Stimulated activated memory B cell treated with anti-CD40 and anti-IgM and Interleukin-4, amounts not matched to agents 10 μg/mL and 1 μg/mL and 100 μg/mL, for 72 hours (primary cell): ENCODE measurements at regions not wholly inside any gene's neighbourhood (a gene's known extent, or its start where the extent isn't known, plus 50 kb on each side); places are given as distances from the start of the nearest gene placed in this dataset.
A peak's percentile ranks its signal among the peaks of the same experiment; 100 is the strongest.

ENCODE experiments used
- ATAC-seq: fragments of 150-1000 bp; cut with Tn5 transposase; 2 replicates; pipeline ENCODE4 v1.10.0; 2021
- H3K27ac Mint-ChIP-seq: one replicate; pipeline ENCODE4 v1.8.0; 2022; ENCODE audit warnings: mild to moderate bottlenecking, mixed read lengths
- H3K27me3 Mint-ChIP-seq: one replicate; pipeline ENCODE4 v1.8.0; 2022; ENCODE audit warnings: mixed read lengths
- H3K36me3 Mint-ChIP-seq: one replicate; pipeline ENCODE4 v1.8.0; 2022; ENCODE audit warnings: mixed read lengths
- H3K4me1 Mint-ChIP-seq: one replicate; pipeline ENCODE4 v1.8.0; 2022; ENCODE audit warnings: mixed read lengths
- H3K4me3 Mint-ChIP-seq: one replicate; pipeline ENCODE4 v1.8.0; 2022; ENCODE audit warnings: mild to moderate bottlenecking, moderate library complexity, mixed read lengths
- H3K9me3 Mint-ChIP-seq: one replicate; pipeline ENCODE4 v1.8.0; 2022; ENCODE audit warnings: mixed read lengths

GRCh38 chr12:69065775-69066174 is 132.8 kb upstream of the CPM start:
- H3K27me3 Mint-ChIP-seq: no peaks in the 10 kb centered on the region
- H3K4me1 Mint-ChIP-seq: no peaks in the 10 kb centered on the region
- H3K4me3 Mint-ChIP-seq: no peak overlapping the region

DNA sequence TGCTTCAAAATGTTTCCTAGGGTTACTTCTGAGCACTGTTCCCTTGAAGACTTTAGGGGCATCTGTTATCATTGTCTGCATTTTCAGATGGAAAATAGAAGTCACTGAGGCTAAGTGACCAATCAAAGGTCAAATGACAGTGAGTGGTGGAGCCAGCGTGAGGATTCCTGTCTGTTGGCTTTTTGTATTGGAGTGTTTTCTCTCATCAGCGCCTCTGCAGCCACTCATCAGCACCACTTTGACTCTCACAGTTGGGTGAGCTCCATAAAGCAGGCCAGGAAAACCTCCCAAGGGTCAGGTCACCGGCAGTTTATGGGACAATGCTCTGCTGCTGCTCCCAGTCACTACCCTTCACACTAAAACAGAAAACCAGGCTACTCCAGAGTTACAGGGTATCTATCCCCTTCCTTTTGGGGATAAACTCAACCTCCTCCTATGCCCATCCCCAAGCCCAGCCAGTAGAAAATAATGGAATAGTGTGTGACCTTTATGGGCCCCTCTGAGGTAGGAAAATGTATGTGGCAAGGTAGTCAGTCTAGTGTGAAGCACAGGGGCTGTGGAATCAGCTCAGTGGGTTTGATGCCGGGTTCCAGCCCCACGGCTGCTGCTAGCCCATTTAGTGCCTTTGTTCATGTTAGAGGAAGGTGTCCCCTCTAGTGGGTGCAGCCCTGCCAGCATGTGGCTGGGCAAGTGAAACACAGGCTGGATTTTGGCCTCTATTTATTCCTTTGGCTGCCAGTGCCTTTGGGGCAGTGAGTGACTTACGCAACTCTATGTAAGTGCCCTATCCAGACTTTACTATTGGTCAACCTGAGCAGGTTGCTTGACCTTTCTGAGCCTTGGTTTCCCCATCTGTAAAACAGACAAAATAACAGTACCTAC is 133.8 kb upstream of the CPM start:
- Mint-ChIP-seq H3K9me3 (no peaks in the 10 kb centered on the region), H3K4me1 (no peaks in the 10 kb centered on the region), H3K27me3 (no peaks in the 10 kb centered on the region), H3K27ac (no peak overlapping the region), H3K4me3 (no peak overlapping the region), H3K36me3 (no peaks in the 10 kb centered on the region)
- ATAC-seq: no peak

More at GRCh38 chr12:69065775-69066174, 132.8 kb upstream of the CPM start:
- ATAC-seq: no peak
- no peaks in the 10 kb centered on the region for H3K9me3 Mint-ChIP-seq
- no peaks in the 10 kb centered on the region for H3K36me3 Mint-ChIP-seq
- no peak overlapping the region for H3K27ac Mint-ChIP-seq

- no peak for ATAC-seq
- Mint-ChIP-seq H3K36me3 (no peaks in the 10 kb centered on the region), H3K4me3 (no peak overlapping the region), H3K4me1 (no peaks in the 10 kb centered on the region), H3K9me3 (no peaks in the 10 kb centered on the region), H3K27me3 (no peaks in the 10 kb centered on the region), H3K27ac (no peak overlapping the region)
Observed at GRCh38 chr12:69067713-69068112, 134.7 kb upstream of the CPM start.

GRCh38 chr12:69068448-69068847 is 135.5 kb upstream of the CPM start:
- Mint-ChIP-seq H3K27me3 (peaks cover 6% of the 10 kb centered on the region), H3K9me3 (no peaks in the 10 kb centered on the region), H3K36me3 (no peaks in the 10 kb centered on the region), H3K27ac (no peak overlapping the region), H3K4me3 (no peak overlapping the region), H3K4me1 (no peaks in the 10 kb centered on the region)
- ATAC-seq: peak; percentile 25

GRCh38 chr12:69069479-69069878 is 136.5 kb upstream of the CPM start:
- Mint-ChIP-seq H3K9me3 (no peaks in the 10 kb centered on the region), H3K27me3 (peaks cover 15% of the 10 kb centered on the region), H3K4me1 (no peaks in the 10 kb centered on the region), H3K36me3 (no peaks in the 10 kb centered on the region), H3K27ac (no peak overlapping the region), H3K4me3 (no peak overlapping the region)
- ATAC-seq: no peak

DNA sequence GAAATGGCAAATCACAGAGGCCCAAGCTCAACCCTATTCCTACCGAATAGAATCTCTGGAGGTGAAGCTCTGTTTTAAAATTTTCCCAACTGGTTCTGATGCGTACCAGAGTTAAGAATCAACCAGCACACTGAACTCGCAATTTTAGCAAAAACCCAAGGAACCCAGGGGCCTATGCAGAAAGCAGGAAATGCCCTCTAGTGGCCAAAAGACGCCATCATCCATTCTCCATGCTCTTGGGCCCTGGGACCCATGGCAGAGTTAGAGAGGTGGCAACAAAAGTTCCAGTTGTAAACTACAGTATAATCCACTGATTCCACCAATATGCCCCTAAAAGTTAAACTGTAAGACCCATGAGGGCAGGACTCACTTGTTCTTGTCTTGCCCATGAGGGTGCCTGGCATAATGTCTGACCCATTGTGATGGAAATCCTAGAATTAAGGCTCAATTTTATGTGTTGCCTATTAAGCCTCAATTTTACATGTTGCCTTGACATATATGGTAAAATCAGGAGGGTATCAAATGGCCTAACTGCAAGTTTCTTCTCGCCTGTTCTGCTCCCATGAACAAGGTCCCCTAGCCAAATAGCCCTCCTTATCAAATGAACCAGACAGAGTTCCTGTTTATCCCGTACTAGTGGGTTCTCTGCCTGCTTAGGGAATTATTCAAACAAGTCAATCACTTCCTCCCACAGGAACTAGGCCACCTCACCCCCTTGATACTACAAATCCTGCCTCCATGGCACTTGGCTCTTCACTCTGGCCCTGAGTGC is 137.5 kb upstream of the CPM start:
- Mint-ChIP-seq H3K36me3 (no peaks in the 10 kb centered on the region), H3K9me3 (no peaks in the 10 kb centered on the region), H3K27me3 (peaks cover 15% of the 10 kb centered on the region), H3K4me3 (no peak overlapping the region), H3K4me1 (no peaks in the 10 kb centered on the region), H3K27ac (no peak overlapping the region)
- peak; percentile 82 for ATAC-seq

DNA sequence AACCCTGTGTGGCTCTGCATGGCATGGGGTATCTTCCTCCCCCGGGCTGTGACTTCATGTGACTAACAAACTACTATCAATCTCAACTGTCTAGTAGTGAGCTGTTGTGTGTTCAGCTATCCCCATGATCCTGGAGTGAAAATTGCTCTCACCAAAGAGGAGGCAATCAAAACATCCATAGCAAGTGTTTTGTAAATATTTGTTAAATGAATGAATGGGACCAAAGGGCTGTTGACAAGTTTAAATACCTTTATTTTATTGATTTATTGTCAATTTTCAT is 138.1 kb upstream of the CPM start:
- Mint-ChIP-seq H3K4me1 (no peaks in the 10 kb centered on the region), H3K9me3 (no peaks in the 10 kb centered on the region), H3K27me3 (peaks cover 15% of the 10 kb centered on the region), H3K36me3 (no peaks in the 10 kb centered on the region), H3K4me3 (no peak overlapping the region), H3K27ac (no peak overlapping the region)
- no peak for ATAC-seq

- Mint-ChIP-seq H3K4me3 (no peak overlapping the region), H3K9me3 (no peaks in the 10 kb centered on the region), H3K36me3 (no peaks in the 10 kb centered on the region), H3K4me1 (no peaks in the 10 kb centered on the region), H3K27ac (no peak overlapping the region), H3K27me3 (peaks cover 32% of the 10 kb centered on the region)
- ATAC-seq: no peak
Observed at GRCh38 chr12:69073035-69073434, 140.1 kb upstream of the CPM start.

- peaks cover 33% of the 10 kb centered on the region for H3K27me3 Mint-ChIP-seq
- H3K27ac Mint-ChIP-seq: no peak overlapping the region
- H3K4me3 Mint-ChIP-seq: no peak overlapping the region
- ATAC-seq: no peak
- H3K36me3 Mint-ChIP-seq: no peaks in the 10 kb centered on the region
- no peaks in the 10 kb centered on the region for H3K9me3 Mint-ChIP-seq
- H3K4me1 Mint-ChIP-seq: no peaks in the 10 kb centered on the region
Observed at GRCh38 chr12:69074556-69075349, 141.8 kb upstream of the CPM start.

DNA sequence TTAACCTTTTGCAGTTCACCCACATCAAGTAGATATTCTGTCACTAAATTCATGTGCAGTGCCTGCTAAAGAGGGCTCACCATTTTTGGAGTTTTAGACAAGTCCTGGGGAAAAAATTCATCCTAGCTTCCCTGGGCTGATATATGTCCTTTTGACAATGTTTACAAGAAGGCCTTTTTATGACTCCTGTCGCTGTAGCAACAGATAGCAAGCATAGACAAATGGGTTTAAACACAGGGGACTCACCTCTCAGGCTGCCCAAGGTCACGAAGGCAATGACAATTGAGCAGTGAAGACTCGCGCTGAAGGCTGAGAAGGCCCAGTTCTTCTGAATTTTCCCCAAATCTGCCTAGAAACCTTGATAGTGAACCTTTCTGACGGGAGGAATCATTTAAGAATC is 150.7 kb upstream of the CPM start:
- H3K27me3 Mint-ChIP-seq: no peaks in the 10 kb centered on the region
- H3K27ac Mint-ChIP-seq: no peak overlapping the region
- no peaks in the 10 kb centered on the region for H3K4me1 Mint-ChIP-seq
- no peak for ATAC-seq
- no peaks in the 10 kb centered on the region for H3K36me3 Mint-ChIP-seq
- no peak overlapping the region for H3K4me3 Mint-ChIP-seq
- H3K9me3 Mint-ChIP-seq: no peaks in the 10 kb centered on the region

DNA sequence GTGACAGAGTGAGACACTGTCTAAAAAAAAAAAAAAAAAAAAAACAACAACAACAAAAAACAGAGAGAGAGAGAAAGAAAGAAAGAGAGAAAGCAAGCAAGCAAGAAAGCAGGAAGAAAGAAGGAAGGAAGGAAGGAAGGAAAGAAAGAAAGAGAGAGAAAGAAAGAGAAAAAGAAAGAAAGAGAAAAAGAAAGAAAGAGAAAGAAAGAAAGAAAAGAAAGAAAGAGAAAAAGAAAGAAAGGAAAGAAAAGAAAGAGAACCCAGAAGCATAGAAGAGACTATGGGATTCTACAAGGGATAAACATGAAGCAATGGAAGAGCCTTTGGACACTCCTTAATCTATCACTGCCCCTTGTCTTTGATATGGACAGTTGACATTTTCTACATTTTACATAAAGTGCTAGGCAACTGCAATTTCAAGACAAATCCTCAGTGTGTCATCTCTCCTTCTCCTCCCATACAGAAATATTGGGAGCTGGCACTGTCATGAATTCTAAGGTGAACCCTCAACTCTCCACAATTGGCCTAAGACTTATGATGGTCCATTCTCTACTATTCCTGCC is 151.9 kb upstream of the CPM start:
- Mint-ChIP-seq H3K4me1 (no peaks in the 10 kb centered on the region), H3K4me3 (no peak overlapping the region), H3K27ac (no peak overlapping the region), H3K9me3 (no peaks in the 10 kb centered on the region), H3K27me3 (peaks cover 6% of the 10 kb centered on the region), H3K36me3 (no peaks in the 10 kb centered on the region)
- ATAC-seq: no peak

- Mint-ChIP-seq H3K4me3 (no peak overlapping the region), H3K4me1 (no peaks in the 10 kb centered on the region), H3K27ac (no peak overlapping the region), H3K27me3 (peaks cover 11% of the 10 kb centered on the region), H3K9me3 (no peaks in the 10 kb centered on the region), H3K36me3 (no peaks in the 10 kb centered on the region)
- ATAC-seq: no peak
Observed at GRCh38 chr12:69085852-69086251, 152.9 kb upstream of the CPM start.

DNA sequence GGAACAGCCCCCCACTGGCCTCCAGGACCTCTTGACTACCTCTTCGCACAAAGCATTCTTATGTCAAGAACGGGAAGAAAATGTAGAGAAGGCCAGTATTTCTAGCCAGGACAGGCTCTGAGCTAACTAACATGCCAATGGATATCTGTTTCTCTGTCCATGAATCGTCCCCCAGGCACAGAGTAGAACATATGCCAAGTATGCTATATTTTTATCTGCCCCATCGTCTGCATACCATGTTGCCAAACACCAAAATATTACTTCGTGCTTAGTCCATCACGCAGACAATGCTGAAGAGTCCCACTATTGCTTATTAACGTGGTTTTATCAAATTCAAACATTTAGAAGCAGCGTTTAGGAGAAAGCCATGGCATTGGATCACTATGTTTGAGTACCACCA is 151.4 kb upstream of the CPSF6 start:
- no peak for ATAC-seq
- H3K4me3 Mint-ChIP-seq: no peak overlapping the region
- H3K27ac Mint-ChIP-seq: no peak overlapping the region
- peaks cover 14% of the 10 kb centered on the region for H3K27me3 Mint-ChIP-seq
- no peaks in the 10 kb centered on the region for H3K4me1 Mint-ChIP-seq
- H3K9me3 Mint-ChIP-seq: no peaks in the 10 kb centered on the region
- no peaks in the 10 kb centered on the region for H3K36me3 Mint-ChIP-seq

DNA sequence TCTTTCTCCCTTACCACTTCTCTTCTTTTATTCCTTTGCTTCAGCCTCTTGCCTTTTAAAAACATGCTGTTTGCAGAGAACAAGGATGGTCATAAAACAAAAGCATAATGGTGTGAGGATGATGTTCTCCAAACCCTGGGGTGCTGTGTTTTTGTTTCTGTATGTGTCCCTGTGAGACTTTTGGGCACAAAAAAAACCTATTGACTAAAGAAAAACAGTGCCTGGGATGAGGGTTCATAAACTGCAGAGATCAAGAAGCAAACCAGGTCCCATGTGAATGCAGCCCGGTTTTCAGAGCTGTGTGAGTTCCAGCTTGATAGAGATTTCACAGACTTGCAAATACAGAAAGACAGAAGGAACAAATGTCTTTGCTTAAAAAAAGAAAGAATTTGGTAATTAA is 148.6 kb upstream of the CPSF6 start:
- no peak overlapping the region for H3K4me3 Mint-ChIP-seq
- H3K27ac Mint-ChIP-seq: no peak overlapping the region

DNA sequence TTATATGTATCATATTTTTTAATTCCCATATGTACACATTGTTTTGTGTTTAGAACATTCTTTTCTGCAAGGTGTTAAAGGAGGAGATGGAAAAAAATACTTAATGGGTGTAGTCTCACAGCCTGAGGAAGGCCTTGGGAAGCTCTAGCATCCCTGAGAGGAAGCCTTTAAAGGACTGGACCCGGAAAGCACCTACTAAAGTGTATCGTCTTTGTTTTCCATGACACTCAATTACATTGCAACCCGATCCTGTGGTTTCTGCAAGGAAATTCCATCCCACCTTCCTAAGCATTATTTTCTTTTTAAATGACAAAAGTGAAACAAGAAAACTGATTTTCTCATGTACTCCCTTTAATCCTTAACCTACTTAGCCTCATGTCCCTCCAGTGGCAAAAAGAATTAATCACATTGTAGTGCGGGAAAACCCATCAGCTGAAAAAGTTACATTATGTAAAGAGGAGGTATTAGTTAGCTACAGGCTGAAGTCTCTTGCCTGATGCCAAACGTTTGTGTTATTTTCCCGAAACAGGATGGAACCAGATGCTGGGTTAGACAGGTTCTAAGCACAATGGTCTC is 147.8 kb upstream of the CPSF6 start:
- no peaks in the 10 kb centered on the region for H3K4me1 Mint-ChIP-seq
- ATAC-seq: no peak
- H3K4me3 Mint-ChIP-seq: no peak overlapping the region
- no peaks in the 10 kb centered on the region for H3K9me3 Mint-ChIP-seq
- H3K36me3 Mint-ChIP-seq: no peaks in the 10 kb centered on the region
- peaks cover 24% of the 10 kb centered on the region for H3K27me3 Mint-ChIP-seq
- no peak overlapping the region for H3K27ac Mint-ChIP-seq

More for the DNA sequence above, 148.6 kb upstream of the CPSF6 start:
- H3K4me1 Mint-ChIP-seq: no peaks in the 10 kb centered on the region
- H3K27me3 Mint-ChIP-seq: peaks cover 24% of the 10 kb centered on the region
- H3K36me3 Mint-ChIP-seq: no peaks in the 10 kb centered on the region
- H3K9me3 Mint-ChIP-seq: no peaks in the 10 kb centered on the region
- ATAC-seq: no peak
